Liver (tissue), 8 donors: ENCODE measurements at regions not wholly inside any gene's neighbourhood (a gene's known extent, or its start where the extent isn't known, plus 50 kb on each side); places are given as distances from the start of the nearest gene placed in this dataset.

ENCODE experiments used
- DNase-seq: peaks from one replicate; pipeline ENCODE4 v3.0.0-alpha.2; 2017; ENCODE audit warnings: low spot score
- H3K27ac ChIP-seq, 2 donors: one replicate each; pipeline ENCODE4 v1.7.0; 2013; ENCODE audit warnings: inconsistent platforms in 2 of 2, low read length in 2 of 2, control low read depth in 1 of 2, low read depth in 1 of 2, mild to moderate bottlenecking in 1 of 2
- H3K27me3 ChIP-seq, 4 donors: one replicate each; pipeline versions ENCODE4 v1.6.1 to v1.7.0; 2013; ENCODE audit warnings: low read length in 3 of 4, inconsistent platforms in 1 of 4, mild to moderate bottlenecking in 1 of 4, moderate library complexity in 1 of 4; ENCODE audit not compliant: control insufficient read depth in 4 of 4, insufficient read depth in 4 of 4
- H3K36me3 ChIP-seq, 4 donors: one replicate each; pipeline versions ENCODE4 v1.6.1 to v1.7.0; 2013; ENCODE audit warnings: low read length in 3 of 4, mild to moderate bottlenecking in 3 of 4, low read depth in 1 of 4, moderate library complexity in 1 of 4; ENCODE audit not compliant: control insufficient read depth in 4 of 4, insufficient read depth in 3 of 4
- H3K4me1 ChIP-seq, 4 donors: one replicate each; pipeline versions ENCODE4 v1.6.1 to v1.7.0; 2013; ENCODE audit warnings: low read length in 3 of 4, mild to moderate bottlenecking in 3 of 4, moderate library complexity in 1 of 4; ENCODE audit not compliant: control insufficient read depth in 4 of 4, insufficient read depth in 4 of 4
- H3K4me3 ChIP-seq, 3 donors: one replicate each; pipeline versions ENCODE4 v1.6.1 to v1.7.0; 2013; ENCODE audit warnings: low read length in 3 of 3, control low read depth in 1 of 3, low read depth in 1 of 3, mild to moderate bottlenecking in 1 of 3
- H3K9ac ChIP-seq, 2 donors: one replicate each; pipeline ENCODE4 v1.7.0; 2013; ENCODE audit warnings: low read length in 2 of 2, mild to moderate bottlenecking in 2 of 2, moderate library complexity in 2 of 2, control low read depth in 1 of 2, low read depth in 1 of 2
- H3K9me3 ChIP-seq, 4 donors: one replicate each; pipeline versions ENCODE4 v1.6.1 to v1.7.0; 2013; ENCODE audit warnings: low read length in 3 of 4; ENCODE audit not compliant: control insufficient read depth in 4 of 4
- EGR1 ChIP-seq, 2 donors: IDR thresholded peaks; 2 replicates each; pipeline ENCODE4 v1.6.1; 2016 to 2018; ENCODE audit warnings: antibody characterized with exemption in 2 of 2, low read depth in 2 of 2
- FOXA1 ChIP-seq: IDR thresholded peaks from 2 replicates; pipeline ENCODE4 v1.6.1; 2016; ENCODE audit warnings: antibody characterized with exemption
- GABPA ChIP-seq, 2 donors: IDR thresholded peaks in 1 of 2; conservative IDR thresholded peaks in 1 of 2; 2 replicates each; pipeline ENCODE4 v1.6.1; 2016; ENCODE audit warnings: antibody characterized with exemption in 2 of 2, mild to moderate bottlenecking in 1 of 2, moderate library complexity in 1 of 2
- HNF4A ChIP-seq, 2 donors: conservative IDR thresholded peaks; 2 replicates each; pipeline ENCODE4 v1.6.1; 2016; ENCODE audit warnings: antibody characterized with exemption in 2 of 2, mild to moderate bottlenecking in 2 of 2
- HNF4G ChIP-seq: IDR thresholded peaks from 2 replicates; pipeline ENCODE4 v1.6.1; 2016; ENCODE audit warnings: antibody characterized with exemption
- JUND ChIP-seq, 2 donors: IDR thresholded peaks; 2 replicates each; pipeline ENCODE4 v1.6.1; 2016; ENCODE audit warnings: antibody characterized with exemption in 2 of 2
- NR2F2 ChIP-seq: IDR thresholded peaks from 2 replicates; pipeline ENCODE4 v1.6.1; 2016; ENCODE audit warnings: antibody characterized with exemption
- RAD21 ChIP-seq, 2 donors: IDR thresholded peaks; 2 replicates each; pipeline ENCODE4 v1.6.1; 2016; ENCODE audit warnings: antibody characterized with exemption in 2 of 2, mild to moderate bottlenecking in 2 of 2
- RXRA ChIP-seq, 2 donors: IDR thresholded peaks; 2 replicates each; pipeline ENCODE4 v1.6.1; 2017 to 2018; ENCODE audit warnings: antibody characterized with exemption in 2 of 2, mild to moderate bottlenecking in 1 of 2
- TAF1 ChIP-seq: conservative IDR thresholded peaks from 2 replicates; pipeline ENCODE4 v1.6.1; 2016; ENCODE audit warnings: antibody characterized with exemption, mild to moderate bottlenecking
- YY1 ChIP-seq: IDR thresholded peaks from 2 replicates; pipeline ENCODE4 v1.6.1; 2016; ENCODE audit warnings: antibody characterized with exemption, mild to moderate bottlenecking
- WGBS: extraction: QIAGEN DNeasy Blood & Tissue Kit; methylation state at CpG from one replicate; pipeline ENCODE4 v1.1.7; 2013; 5-methylcytosine and 5-hydroxymethylcytosine counted together
- TF ChIP-seq, protein P1 (sequence below): IDR thresholded peaks from 2 replicates; pipeline ENCODE4 v1.6.1; 2016; ENCODE audit warnings: antibody characterized with exemption
- TF ChIP-seq, protein P2 (sequence below): IDR thresholded peaks from 2 replicates; pipeline ENCODE4 v1.6.1; 2016; ENCODE audit warnings: antibody characterized with exemption, mild to moderate bottlenecking
- TF ChIP-seq, protein P3 (sequence below): IDR thresholded peaks from 2 replicates; pipeline ENCODE4 v1.6.1; 2016; ENCODE audit warnings: antibody characterized with exemption
- TF ChIP-seq, protein P4 (sequence below): fragments of 150-350 bp; IDR thresholded peaks from 2 replicates; pipeline ENCODE4 v1.5.1; 2017; ENCODE audit warnings: improper control_type of control experiment, low read depth, low read length; ENCODE audit not compliant: missing input control
- TF ChIP-seq, protein P5 (sequence below): IDR thresholded peaks from 2 replicates; pipeline ENCODE4 v1.6.1; 2016; ENCODE audit warnings: antibody characterized with exemption
- donor health status: healthy.
- donor health status: healthy.
- donor health status: healthy.
- donor health status: healthy.
- donor health status: healthy.

DNA sequence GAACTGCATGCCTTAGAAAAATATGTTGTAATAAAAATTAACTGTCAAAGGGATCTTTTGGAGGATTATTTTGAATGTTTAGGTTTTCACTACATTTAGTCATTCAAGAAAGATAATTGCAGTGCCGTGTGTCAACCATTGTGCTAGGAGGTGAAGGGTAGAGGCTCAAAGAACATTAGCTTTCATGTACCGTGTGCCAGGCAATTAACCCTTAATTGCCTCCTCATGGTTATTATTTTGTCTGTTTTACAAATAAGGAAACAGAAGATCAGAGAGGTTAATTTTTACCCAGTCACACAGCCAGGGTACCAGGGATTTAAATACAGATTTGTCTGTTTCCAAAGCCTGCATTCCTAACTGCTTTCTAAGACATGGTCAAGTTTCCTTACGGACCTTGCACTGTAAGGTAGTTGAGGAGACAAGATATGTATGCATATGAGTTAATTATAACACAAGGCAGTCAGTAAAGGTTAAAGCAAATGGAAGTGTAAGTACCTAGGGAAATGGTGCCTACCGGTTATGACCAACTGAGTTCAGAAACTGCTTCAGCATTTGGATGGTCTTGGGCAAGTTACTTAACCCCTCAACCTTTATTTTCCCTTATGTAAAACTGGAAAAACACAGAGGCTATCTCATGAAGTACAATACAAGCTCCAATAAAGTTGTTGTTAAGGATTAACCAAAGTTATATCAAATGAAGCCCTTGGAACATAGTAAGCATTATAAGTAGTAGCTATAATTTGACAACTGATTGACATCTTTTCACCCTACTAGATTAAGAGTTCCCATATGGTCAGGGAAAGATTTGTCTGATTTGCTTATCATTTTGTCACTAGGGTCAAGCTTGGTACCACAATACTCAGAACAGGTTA is 434.9 kb downstream of the MBD2 start:
- H3K4me1 ChIP-seq: no peaks in the 10 kb centered on the region
- no peak overlapping the region for H3K9ac ChIP-seq
- no peak for DNase-seq
- H3K27me3 ChIP-seq: no peaks in the 10 kb centered on the region
- 60% methylated on average over 4 of the region's 4 CpGs for WGBS
- no peaks in the 10 kb centered on the region for H3K9me3 ChIP-seq
- H3K36me3 ChIP-seq: no peaks in the 10 kb centered on the region
- H3K4me3 ChIP-seq: no peak overlapping the region
- H3K27ac ChIP-seq: no peak overlapping the region
- TF ChIP-seq EGR1 (IDR thresholded peaks at IDR 0.05; ENCODE audit: low read depth in 2 of 2) (no peak), GABPA (IDR thresholded peaks at IDR 0.05 in 1 of 2, conservative IDR thresholded peaks at IDR 0.05 in 1 of 2) (no peak), RXRA (IDR thresholded peaks at IDR 0.05) (no peak), NR2F2 (no peak), TAF1 (no peak), HNF4A (conservative IDR thresholded peaks at IDR 0.05) (no peak), YY1 (no peak), JUND (IDR thresholded peaks at IDR 0.05) (no peak), FOXA1 (no peak), HNF4G (no peak), RAD21 (IDR thresholded peaks at IDR 0.05) (no peak)
- TF ChIP-seq, protein P1, sequence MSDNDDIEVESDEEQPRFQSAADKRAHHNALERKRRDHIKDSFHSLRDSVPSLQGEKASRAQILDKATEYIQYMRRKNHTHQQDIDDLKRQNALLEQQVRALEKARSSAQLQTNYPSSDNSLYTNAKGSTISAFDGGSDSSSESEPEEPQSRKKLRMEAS: no peak
- TF ChIP-seq, protein P2, sequence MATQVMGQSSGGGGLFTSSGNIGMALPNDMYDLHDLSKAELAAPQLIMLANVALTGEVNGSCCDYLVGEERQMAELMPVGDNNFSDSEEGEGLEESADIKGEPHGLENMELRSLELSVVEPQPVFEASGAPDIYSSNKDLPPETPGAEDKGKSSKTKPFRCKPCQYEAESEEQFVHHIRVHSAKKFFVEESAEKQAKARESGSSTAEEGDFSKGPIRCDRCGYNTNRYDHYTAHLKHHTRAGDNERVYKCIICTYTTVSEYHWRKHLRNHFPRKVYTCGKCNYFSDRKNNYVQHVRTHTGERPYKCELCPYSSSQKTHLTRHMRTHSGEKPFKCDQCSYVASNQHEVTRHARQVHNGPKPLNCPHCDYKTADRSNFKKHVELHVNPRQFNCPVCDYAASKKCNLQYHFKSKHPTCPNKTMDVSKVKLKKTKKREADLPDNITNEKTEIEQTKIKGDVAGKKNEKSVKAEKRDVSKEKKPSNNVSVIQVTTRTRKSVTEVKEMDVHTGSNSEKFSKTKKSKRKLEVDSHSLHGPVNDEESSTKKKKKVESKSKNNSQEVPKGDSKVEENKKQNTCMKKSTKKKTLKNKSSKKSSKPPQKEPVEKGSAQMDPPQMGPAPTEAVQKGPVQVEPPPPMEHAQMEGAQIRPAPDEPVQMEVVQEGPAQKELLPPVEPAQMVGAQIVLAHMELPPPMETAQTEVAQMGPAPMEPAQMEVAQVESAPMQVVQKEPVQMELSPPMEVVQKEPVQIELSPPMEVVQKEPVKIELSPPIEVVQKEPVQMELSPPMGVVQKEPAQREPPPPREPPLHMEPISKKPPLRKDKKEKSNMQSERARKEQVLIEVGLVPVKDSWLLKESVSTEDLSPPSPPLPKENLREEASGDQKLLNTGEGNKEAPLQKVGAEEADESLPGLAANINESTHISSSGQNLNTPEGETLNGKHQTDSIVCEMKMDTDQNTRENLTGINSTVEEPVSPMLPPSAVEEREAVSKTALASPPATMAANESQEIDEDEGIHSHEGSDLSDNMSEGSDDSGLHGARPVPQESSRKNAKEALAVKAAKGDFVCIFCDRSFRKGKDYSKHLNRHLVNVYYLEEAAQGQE: no peak
- TF ChIP-seq, protein P3, sequence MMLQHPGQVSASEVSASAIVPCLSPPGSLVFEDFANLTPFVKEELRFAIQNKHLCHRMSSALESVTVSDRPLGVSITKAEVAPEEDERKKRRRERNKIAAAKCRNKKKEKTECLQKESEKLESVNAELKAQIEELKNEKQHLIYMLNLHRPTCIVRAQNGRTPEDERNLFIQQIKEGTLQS: no peak
- TF ChIP-seq, protein P4, sequence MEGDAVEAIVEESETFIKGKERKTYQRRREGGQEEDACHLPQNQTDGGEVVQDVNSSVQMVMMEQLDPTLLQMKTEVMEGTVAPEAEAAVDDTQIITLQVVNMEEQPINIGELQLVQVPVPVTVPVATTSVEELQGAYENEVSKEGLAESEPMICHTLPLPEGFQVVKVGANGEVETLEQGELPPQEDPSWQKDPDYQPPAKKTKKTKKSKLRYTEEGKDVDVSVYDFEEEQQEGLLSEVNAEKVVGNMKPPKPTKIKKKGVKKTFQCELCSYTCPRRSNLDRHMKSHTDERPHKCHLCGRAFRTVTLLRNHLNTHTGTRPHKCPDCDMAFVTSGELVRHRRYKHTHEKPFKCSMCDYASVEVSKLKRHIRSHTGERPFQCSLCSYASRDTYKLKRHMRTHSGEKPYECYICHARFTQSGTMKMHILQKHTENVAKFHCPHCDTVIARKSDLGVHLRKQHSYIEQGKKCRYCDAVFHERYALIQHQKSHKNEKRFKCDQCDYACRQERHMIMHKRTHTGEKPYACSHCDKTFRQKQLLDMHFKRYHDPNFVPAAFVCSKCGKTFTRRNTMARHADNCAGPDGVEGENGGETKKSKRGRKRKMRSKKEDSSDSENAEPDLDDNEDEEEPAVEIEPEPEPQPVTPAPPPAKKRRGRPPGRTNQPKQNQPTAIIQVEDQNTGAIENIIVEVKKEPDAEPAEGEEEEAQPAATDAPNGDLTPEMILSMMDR: no peak
- TF ChIP-seq, protein P5, sequence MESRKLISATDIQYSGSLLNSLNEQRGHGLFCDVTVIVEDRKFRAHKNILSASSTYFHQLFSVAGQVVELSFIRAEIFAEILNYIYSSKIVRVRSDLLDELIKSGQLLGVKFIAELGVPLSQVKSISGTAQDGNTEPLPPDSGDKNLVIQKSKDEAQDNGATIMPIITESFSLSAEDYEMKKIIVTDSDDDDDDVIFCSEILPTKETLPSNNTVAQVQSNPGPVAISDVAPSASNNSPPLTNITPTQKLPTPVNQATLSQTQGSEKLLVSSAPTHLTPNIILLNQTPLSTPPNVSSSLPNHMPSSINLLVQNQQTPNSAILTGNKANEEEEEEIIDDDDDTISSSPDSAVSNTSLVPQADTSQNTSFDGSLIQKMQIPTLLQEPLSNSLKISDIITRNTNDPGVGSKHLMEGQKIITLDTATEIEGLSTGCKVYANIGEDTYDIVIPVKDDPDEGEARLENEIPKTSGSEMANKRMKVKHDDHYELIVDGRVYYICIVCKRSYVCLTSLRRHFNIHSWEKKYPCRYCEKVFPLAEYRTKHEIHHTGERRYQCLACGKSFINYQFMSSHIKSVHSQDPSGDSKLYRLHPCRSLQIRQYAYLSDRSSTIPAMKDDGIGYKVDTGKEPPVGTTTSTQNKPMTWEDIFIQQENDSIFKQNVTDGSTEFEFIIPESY: no peak
